ENCODE measurements at regions not wholly inside any gene's neighbourhood (a gene's known extent, or its start where the extent isn't known, plus 50 kb on each side); places are given as distances from the start of the nearest gene placed in this dataset.

DNA sequence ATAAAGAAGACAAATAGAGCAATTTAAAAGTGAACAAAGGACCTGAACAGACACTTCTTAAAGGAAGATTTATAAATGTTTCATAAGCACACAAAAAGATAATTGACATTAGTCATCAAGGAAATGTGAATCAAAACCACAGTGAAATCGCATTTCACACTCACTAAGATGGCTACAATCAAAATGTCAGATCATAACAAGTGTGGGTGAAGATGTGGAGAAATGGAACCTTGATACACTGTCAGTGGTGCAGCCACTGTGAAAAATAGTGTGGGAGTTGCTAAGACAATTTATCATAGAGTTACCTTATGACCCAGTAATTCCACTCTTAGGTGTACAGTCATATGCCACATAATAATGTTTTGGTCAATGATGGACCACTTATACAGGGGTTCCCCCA lies 54.5 kb upstream of the HTR4 start:
- H3K9ac ChIP-seq (ENCODE audit: insufficient read length, low read depth): no peak overlapping the region
- no peaks in the 10 kb centered on the region for H3K36me3 ChIP-seq (ENCODE audit: insufficient read depth, insufficient read length, low read length)
- H3K4me1 ChIP-seq (ENCODE audit: insufficient read depth, insufficient read length): no peaks in the 10 kb centered on the region
- no peak overlapping the region for H3K4me3 ChIP-seq (ENCODE audit: insufficient read length, low read depth)
- no peak for TF ChIP-seq ZNF274 (IDR thresholded peaks at IDR 0.05; ENCODE audit: low read depth, low read length)
- no peak for DNase-seq (ENCODE audit: low read depth, low spot score)
- H3K27me3 ChIP-seq (ENCODE audit: insufficient read depth, insufficient read length): no peaks in the 10 kb centered on the region
- no peaks in the 10 kb centered on the region for H3K9me3 ChIP-seq (ENCODE audit: insufficient read depth, low read length)

DNA sequence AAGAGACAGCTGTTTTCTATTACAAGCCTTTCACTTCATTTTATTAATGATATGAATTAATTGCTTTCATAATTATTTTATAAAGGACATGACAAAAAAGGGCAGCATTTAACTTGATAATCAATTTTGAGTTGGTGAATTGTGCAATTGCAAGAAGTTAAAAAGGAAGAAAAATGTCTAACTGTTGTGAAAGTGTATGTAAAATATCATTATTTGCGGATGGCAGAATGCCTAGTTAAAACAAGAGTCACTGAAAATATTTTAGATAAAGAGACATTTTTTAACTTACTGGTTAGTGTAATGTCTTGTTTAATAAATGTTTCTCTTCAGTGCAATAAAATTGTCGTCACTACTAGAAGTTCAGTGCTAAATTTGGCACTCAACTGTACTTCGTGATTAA lies 57.6 kb upstream of the HTR4 start:
- no peaks in the 10 kb centered on the region for H3K9me3 ChIP-seq (ENCODE audit: insufficient read depth, low read length)
- no peaks in the 10 kb centered on the region for H3K27me3 ChIP-seq (ENCODE audit: insufficient read depth, insufficient read length)
- TF ChIP-seq YY1 (IDR thresholded peaks at IDR 0.05; ENCODE audit: insufficient read depth, insufficient read length) (no peak), SUZ12 (IDR thresholded peaks at IDR 0.05; ENCODE audit: extremely low read depth, insufficient read depth, insufficient read length) (no peak), ZNF274 (IDR thresholded peaks at IDR 0.05; ENCODE audit: low read depth, low read length) (no peak)
- no peaks in the 10 kb centered on the region for H3K4me1 ChIP-seq (ENCODE audit: insufficient read depth, insufficient read length)
- no peak for DNase-seq (ENCODE audit: low read depth, low spot score)
- no peaks in the 10 kb centered on the region for H3K36me3 ChIP-seq (ENCODE audit: insufficient read depth, insufficient read length, low read length)
- H3K9ac ChIP-seq (ENCODE audit: insufficient read length, low read depth): no peak overlapping the region
- no peak overlapping the region for H3K4me3 ChIP-seq (ENCODE audit: insufficient read length, low read depth)

DNA sequence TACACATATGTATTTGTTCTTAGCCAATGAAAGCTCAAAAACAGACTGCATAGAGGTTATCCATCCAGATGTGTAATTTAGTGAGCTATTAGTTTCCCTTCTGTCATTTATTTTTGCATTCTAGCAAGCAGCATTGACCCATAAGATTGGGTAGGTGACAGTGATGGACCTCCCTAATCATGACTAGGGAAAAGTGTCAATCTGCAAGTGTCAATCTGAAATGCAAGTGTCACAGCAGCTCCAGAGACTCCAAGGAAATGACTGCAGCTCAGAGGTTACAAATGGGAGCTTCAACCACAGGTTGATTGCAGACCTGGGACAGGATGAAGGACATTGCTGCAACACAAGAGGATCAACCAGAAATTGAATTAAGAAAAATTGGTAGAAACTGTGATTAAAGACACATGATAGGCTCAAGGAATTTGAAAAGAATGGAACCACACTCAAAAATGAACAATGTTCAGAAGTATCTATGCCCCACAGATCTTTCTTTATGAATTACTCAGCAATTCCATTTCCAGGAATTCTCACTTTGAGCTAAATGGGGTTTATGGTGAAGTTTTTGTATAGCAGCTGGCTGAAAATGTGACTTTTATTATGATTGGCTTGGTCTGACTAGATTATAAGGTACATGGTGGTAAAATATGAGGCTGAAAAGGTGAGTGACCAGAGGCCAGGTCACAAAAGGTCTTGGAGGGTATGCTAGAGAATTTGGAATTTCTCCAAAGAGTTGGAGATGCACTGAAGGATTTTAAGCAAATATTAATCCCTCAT lies 59.6 kb upstream of the HTR4 start:
- Histone ChIP-seq H3K4me1 (ENCODE audit: insufficient read depth, insufficient read length) (no peaks in the 10 kb centered on the region), H3K9me3 (ENCODE audit: insufficient read depth, low read length) (no peaks in the 10 kb centered on the region), H3K27me3 (ENCODE audit: insufficient read depth, insufficient read length) (no peaks in the 10 kb centered on the region), H3K9ac (ENCODE audit: insufficient read length, low read depth) (no peak overlapping the region), H3K36me3 (ENCODE audit: insufficient read depth, insufficient read length, low read length) (no peaks in the 10 kb centered on the region), H3K4me3 (ENCODE audit: insufficient read length, low read depth) (no peak overlapping the region)
- no peak for DNase-seq (ENCODE audit: low read depth, low spot score)
- TF ChIP-seq YY1 (IDR thresholded peaks at IDR 0.05; ENCODE audit: insufficient read depth, insufficient read length): no peak
- TF ChIP-seq SUZ12 (IDR thresholded peaks at IDR 0.05; ENCODE audit: extremely low read depth, insufficient read depth, insufficient read length): no peak
- no peak for TF ChIP-seq ZNF274 (IDR thresholded peaks at IDR 0.05; ENCODE audit: low read depth, low read length)

DNA sequence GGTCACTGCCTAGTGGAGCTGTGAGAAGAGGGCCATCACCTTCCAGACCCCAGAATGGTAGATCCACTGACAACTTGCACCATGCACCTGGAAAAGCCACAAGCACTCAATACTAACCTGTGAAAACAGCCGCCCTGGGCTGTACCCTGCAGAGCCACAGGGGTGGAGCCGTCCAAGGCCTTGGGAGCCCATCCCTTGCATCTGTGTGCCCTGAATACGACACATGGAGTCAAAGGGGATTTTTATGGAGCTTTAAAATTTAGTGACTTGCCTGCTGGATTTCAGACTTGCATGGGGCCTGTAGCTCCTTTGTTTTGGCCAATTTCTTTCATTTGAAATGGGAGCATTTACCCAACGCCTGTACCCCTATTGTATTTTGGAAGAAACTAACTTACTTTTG lies 62.4 kb upstream of the HTR4 start:
- Histone ChIP-seq H3K4me3 (ENCODE audit: insufficient read length, low read depth) (no peak overlapping the region), H3K27me3 (ENCODE audit: insufficient read depth, insufficient read length) (no peaks in the 10 kb centered on the region), H3K36me3 (ENCODE audit: insufficient read depth, insufficient read length, low read length) (no peaks in the 10 kb centered on the region), H3K9ac (ENCODE audit: insufficient read length, low read depth) (no peak overlapping the region), H3K9me3 (ENCODE audit: insufficient read depth, low read length) (no peaks in the 10 kb centered on the region), H3K4me1 (ENCODE audit: insufficient read depth, insufficient read length) (no peaks in the 10 kb centered on the region)
- no peak for DNase-seq (ENCODE audit: low read depth, low spot score)
- no peak for TF ChIP-seq SUZ12 (IDR thresholded peaks at IDR 0.05; ENCODE audit: extremely low read depth, insufficient read depth, insufficient read length)
- TF ChIP-seq YY1 (IDR thresholded peaks at IDR 0.05; ENCODE audit: insufficient read depth, insufficient read length): no peak
- TF ChIP-seq ZNF274 (IDR thresholded peaks at IDR 0.05; ENCODE audit: low read depth, low read length): no peak

DNA sequence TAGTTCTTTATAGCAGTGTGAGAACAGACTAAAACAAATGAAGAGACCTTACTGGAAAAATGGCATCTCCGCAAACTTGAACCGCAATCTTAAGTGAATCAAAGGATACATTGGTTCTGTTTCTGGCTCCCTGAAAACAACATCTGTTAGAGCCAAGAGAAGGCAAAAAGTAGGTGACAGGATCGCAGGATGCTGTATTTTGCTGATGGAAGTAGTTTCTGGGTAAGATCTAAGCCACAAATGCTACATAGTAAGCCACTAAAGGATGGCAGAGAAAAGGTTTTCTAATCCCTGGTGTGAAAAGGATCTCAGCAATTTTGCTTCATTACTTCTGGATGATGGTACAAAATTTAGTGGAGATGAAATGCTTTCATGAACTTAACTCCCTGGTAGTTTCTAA lies 63.3 kb upstream of the HTR4 start:
- Histone ChIP-seq H3K4me1 (ENCODE audit: insufficient read depth, insufficient read length) (no peaks in the 10 kb centered on the region), H3K9me3 (ENCODE audit: insufficient read depth, low read length) (no peaks in the 10 kb centered on the region), H3K27me3 (ENCODE audit: insufficient read depth, insufficient read length) (no peaks in the 10 kb centered on the region), H3K4me3 (ENCODE audit: insufficient read length, low read depth) (no peak overlapping the region), H3K36me3 (ENCODE audit: insufficient read depth, insufficient read length, low read length) (no peaks in the 10 kb centered on the region), H3K9ac (ENCODE audit: insufficient read length, low read depth) (no peak overlapping the region)
- TF ChIP-seq YY1 (IDR thresholded peaks at IDR 0.05; ENCODE audit: insufficient read depth, insufficient read length) (no peak), SUZ12 (IDR thresholded peaks at IDR 0.05; ENCODE audit: extremely low read depth, insufficient read depth, insufficient read length) (no peak), ZNF274 (IDR thresholded peaks at IDR 0.05; ENCODE audit: low read depth, low read length) (no peak)
- DNase-seq (ENCODE audit: low read depth, low spot score): no peak

DNA sequence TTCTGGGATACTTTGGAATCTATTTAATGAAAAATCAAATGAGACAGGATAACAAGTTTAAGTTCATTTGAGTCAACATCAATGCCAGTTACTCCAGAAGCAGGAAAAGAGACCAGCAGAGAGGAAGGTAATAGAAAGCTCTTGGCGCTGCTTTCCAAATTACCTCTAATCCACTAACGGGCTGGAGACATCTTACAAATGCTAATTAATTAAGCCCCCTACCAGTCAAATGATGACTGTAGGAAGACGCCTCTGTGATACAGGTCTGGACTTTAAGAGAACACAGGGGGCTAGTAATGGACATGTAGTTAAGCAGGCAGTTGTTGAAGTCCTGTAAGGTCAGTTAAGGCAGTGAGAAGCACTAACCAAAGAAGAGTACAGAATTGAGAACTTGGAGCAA lies 65.3 kb upstream of the HTR4 start:
- TF ChIP-seq YY1 (IDR thresholded peaks at IDR 0.05; ENCODE audit: insufficient read depth, insufficient read length) (no peak), SUZ12 (IDR thresholded peaks at IDR 0.05; ENCODE audit: extremely low read depth, insufficient read depth, insufficient read length) (no peak), ZNF274 (IDR thresholded peaks at IDR 0.05; ENCODE audit: low read depth, low read length) (no peak)
- no peaks in the 10 kb centered on the region for H3K27me3 ChIP-seq (ENCODE audit: insufficient read depth, insufficient read length)
- no peaks in the 10 kb centered on the region for H3K4me1 ChIP-seq (ENCODE audit: insufficient read depth, insufficient read length)
- no peak for DNase-seq (ENCODE audit: low read depth, low spot score)
- no peaks in the 10 kb centered on the region for H3K9me3 ChIP-seq (ENCODE audit: insufficient read depth, low read length)
- H3K4me3 ChIP-seq (ENCODE audit: insufficient read length, low read depth): no peak overlapping the region
- H3K36me3 ChIP-seq (ENCODE audit: insufficient read depth, insufficient read length, low read length): no peaks in the 10 kb centered on the region
- H3K9ac ChIP-seq (ENCODE audit: insufficient read length, low read depth): no peak overlapping the region

DNA sequence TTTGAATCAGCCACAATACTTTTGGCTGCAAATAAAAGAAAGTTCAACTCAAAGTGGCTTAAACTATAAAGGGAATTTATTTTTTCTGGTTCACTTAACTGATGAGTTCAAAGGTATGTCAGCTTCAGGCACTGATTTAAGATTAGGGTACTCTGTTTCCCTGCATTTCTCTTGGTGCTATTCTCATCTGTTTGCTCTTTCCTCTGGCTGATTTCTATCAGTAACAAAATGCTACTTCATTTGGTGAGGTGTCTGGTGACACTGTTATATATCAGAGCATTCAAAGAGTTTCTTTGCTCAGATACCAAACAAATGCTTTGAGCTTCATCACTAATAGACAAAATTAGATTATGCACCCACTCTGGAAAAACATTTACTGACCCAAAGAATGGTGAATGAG lies 65.9 kb upstream of the HTR4 start:
- no peaks in the 10 kb centered on the region for H3K36me3 ChIP-seq (ENCODE audit: insufficient read depth, insufficient read length, low read length)
- no peak for TF ChIP-seq ZNF274 (IDR thresholded peaks at IDR 0.05; ENCODE audit: low read depth, low read length)
- TF ChIP-seq SUZ12 (IDR thresholded peaks at IDR 0.05; ENCODE audit: extremely low read depth, insufficient read depth, insufficient read length): no peak
- no peak for TF ChIP-seq YY1 (IDR thresholded peaks at IDR 0.05; ENCODE audit: insufficient read depth, insufficient read length)
- no peaks in the 10 kb centered on the region for H3K4me1 ChIP-seq (ENCODE audit: insufficient read depth, insufficient read length)
- H3K9ac ChIP-seq (ENCODE audit: insufficient read length, low read depth): no peak overlapping the region
- DNase-seq (ENCODE audit: low read depth, low spot score): no peak
- H3K4me3 ChIP-seq (ENCODE audit: insufficient read length, low read depth): no peak overlapping the region
- no peaks in the 10 kb centered on the region for H3K27me3 ChIP-seq (ENCODE audit: insufficient read depth, insufficient read length)
- H3K9me3 ChIP-seq (ENCODE audit: insufficient read depth, low read length): no peaks in the 10 kb centered on the region

All from NT2/D1 (cell line).